ENCODE measurements at regions not wholly inside any gene's neighbourhood (a gene's known extent, or its start where the extent isn't known, plus 50 kb on each side); places are given as distances from the start of the nearest gene placed in this dataset.

DNA sequence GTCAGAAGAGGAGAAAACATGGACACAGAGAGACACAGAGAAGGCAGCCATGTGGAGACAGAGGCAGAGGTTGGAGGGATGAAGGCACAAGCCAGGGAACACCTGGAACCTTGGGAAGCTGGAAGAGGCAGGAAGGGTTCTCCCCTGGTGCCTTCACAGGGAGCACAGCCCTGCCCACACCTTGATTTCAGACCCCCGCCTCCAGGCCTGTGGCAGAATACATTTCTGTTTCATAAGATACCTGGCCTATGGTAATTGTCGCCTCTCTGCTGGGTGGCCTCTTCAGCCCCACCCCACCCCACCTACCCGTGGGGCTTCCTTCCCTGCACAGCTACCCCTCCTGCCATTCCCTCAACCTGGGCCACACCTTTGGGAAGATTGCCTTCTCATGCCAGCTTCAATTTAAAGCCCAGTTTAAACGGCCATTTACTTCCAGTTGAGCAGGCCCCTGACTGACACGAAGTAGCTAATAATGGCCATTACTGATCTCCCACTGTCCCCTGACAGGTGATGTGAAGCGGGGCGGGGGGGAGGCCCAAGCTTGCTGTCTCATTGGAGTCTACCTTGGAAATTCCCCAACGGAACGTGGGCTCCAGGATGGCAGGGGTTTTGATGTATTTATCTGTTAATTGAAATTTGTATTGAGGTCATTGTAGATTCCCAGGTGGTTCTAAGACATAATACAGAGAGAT is 291.7 kb upstream of the FOXF1 start:
- TF ChIP-seq, protein P1, sequence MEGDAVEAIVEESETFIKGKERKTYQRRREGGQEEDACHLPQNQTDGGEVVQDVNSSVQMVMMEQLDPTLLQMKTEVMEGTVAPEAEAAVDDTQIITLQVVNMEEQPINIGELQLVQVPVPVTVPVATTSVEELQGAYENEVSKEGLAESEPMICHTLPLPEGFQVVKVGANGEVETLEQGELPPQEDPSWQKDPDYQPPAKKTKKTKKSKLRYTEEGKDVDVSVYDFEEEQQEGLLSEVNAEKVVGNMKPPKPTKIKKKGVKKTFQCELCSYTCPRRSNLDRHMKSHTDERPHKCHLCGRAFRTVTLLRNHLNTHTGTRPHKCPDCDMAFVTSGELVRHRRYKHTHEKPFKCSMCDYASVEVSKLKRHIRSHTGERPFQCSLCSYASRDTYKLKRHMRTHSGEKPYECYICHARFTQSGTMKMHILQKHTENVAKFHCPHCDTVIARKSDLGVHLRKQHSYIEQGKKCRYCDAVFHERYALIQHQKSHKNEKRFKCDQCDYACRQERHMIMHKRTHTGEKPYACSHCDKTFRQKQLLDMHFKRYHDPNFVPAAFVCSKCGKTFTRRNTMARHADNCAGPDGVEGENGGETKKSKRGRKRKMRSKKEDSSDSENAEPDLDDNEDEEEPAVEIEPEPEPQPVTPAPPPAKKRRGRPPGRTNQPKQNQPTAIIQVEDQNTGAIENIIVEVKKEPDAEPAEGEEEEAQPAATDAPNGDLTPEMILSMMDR (IDR thresholded peaks at IDR 0.05): no peak
- no peaks in the 10 kb centered on the region for H3K9me3 ChIP-seq
- no peaks in the 10 kb centered on the region for H3K4me1 ChIP-seq (ENCODE audit: control insufficient read depth in 1 of 2, insufficient read depth in 1 of 2, low read depth in 1 of 2, low read length in 1 of 2)
- H3K27ac ChIP-seq: no peak overlapping the region
- H3K4me3 ChIP-seq (ENCODE audit: low read depth in 1 of 2, low read length in 1 of 2): no peak overlapping the region
- no peaks in the 10 kb centered on the region for H3K36me3 ChIP-seq
- peaks cover 26% of the 10 kb centered on the region for H3K27me3 ChIP-seq

DNA sequence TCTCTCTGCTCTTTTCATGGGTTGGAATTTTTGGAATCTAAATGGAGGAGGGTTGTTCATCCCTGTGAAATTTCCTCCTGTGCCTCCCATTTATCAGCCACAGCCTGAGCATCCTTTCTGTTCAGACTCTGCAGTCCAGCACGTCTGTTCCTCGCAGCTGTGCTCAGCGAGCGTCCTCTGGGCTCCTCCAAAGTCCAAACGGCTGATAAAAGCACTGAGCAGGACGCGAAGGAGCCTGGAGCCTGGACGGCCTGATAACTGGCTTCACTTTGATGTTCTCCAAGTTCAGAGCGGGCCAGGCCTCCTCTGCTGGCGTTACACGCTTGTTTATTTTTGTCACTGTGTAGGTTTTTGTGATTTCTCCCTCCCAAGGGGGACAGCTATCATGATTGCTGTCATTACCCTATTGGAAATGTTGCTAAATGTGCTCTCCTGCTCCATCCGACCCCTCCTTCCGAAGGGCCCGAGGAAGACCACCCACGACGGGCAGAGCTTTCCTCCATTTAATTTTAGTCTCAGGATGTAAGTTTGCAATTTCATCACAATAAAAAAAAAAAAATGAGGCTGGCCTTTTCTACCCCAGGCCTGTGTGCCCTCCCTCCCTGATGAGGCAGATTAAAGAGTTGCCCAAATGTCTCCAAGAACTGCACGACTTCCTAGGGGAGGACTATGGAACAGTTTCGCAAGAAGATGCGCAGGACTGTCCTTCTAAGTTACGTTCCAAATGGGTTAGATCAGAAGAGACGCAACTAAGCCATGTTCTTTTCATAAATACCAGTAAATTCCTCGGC is 290.5 kb upstream of the FOXF1 start:
- no peaks in the 10 kb centered on the region for H3K9me3 ChIP-seq
- H3K36me3 ChIP-seq: no peaks in the 10 kb centered on the region
- TF ChIP-seq, protein P1 (IDR thresholded peaks at IDR 0.05): no peak
- no peak overlapping the region for H3K27ac ChIP-seq
- no peaks in the 10 kb centered on the region for H3K4me1 ChIP-seq (ENCODE audit: control insufficient read depth in 1 of 2, insufficient read depth in 1 of 2, low read depth in 1 of 2, low read length in 1 of 2)
- no peak overlapping the region for H3K4me3 ChIP-seq (ENCODE audit: low read depth in 1 of 2, low read length in 1 of 2)
- H3K27me3 ChIP-seq: peaks cover 29% of the 10 kb centered on the region

DNA sequence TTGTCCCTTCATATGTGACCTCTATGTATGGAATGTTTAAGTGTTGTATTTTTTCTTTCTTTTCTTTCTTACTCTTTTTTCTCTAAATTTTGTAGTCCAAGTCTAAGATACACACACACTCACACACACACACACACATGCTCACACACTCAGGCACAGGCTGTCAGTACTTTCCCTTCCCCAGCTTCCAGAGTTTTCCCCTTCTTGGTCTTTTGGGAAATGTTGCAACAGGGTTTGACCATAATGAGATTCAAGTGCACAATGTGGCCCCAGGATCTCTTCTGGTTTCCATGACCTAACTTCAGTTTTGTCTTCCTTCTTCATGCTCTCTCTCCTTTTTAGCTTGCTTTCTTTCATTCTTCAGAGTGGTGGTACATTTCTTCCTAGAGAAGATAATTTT is 289.8 kb upstream of the FOXF1 start:
- Histone ChIP-seq H3K27me3 (peaks cover 29% of the 10 kb centered on the region), H3K9me3 (no peaks in the 10 kb centered on the region), H3K4me1 (ENCODE audit: control insufficient read depth in 1 of 2, insufficient read depth in 1 of 2, low read depth in 1 of 2, low read length in 1 of 2) (no peaks in the 10 kb centered on the region), H3K36me3 (no peaks in the 10 kb centered on the region), H3K27ac (no peak overlapping the region), H3K4me3 (ENCODE audit: low read depth in 1 of 2, low read length in 1 of 2) (no peak overlapping the region)
- TF ChIP-seq, protein P1 (IDR thresholded peaks at IDR 0.05): no peak

DNA sequence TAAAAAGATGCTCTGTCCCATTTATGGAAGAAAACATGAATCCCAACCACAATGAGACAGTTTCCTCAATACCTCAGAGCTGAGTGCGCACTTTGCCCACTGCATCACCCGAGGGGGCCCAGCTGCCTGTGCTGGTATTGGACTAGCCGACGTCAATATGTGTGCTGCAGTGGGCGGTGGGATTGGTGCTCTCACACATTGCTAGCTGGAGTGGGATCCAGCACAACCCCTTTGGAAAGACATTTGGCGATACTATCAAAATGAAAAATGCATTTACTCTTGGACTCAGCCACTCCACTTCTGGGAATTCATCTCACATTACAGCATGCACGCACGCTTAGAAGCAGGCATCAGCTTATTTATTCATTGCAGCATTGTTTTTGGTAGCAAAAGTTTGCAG is 289.2 kb upstream of the FOXF1 start:
- H3K4me1 ChIP-seq (ENCODE audit: control insufficient read depth in 1 of 2, insufficient read depth in 1 of 2, low read depth in 1 of 2, low read length in 1 of 2): no peaks in the 10 kb centered on the region
- no peak overlapping the region for H3K4me3 ChIP-seq (ENCODE audit: low read depth in 1 of 2, low read length in 1 of 2)
- H3K36me3 ChIP-seq: no peaks in the 10 kb centered on the region
- H3K27ac ChIP-seq: no peak overlapping the region
- no peaks in the 10 kb centered on the region for H3K9me3 ChIP-seq
- TF ChIP-seq, protein P1 (IDR thresholded peaks at IDR 0.05): no peak
- H3K27me3 ChIP-seq: peaks cover 29% of the 10 kb centered on the region

DNA sequence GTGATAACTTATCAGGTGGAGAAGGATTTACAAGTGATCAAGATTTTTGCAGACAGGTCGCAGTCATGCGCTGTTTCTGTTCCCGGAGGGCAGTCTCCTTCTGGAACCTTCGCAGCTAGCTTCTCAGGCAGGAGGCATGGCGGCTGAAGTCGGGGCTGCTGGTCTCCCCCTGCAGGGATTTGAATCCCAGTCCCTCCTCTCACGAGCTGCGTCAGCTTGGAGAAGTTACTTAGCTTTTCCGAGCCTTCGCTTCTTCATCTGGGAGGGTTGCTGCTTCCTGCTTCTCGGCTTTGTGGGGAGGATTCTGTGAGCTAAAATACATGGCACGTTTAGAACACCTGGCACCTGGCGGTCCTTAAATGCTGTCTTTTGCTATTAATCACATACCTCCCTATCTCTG is 287.8 kb upstream of the FOXF1 start:
- H3K27me3 ChIP-seq: peaks cover 36% of the 10 kb centered on the region
- H3K9me3 ChIP-seq: no peaks in the 10 kb centered on the region
- H3K4me1 ChIP-seq (ENCODE audit: control insufficient read depth in 1 of 2, insufficient read depth in 1 of 2, low read depth in 1 of 2, low read length in 1 of 2): no peaks in the 10 kb centered on the region
- TF ChIP-seq, protein P1 (IDR thresholded peaks at IDR 0.05): no peak
- H3K4me3 ChIP-seq (ENCODE audit: low read depth in 1 of 2, low read length in 1 of 2): no peak overlapping the region
- no peak overlapping the region for H3K27ac ChIP-seq
- H3K36me3 ChIP-seq: no peaks in the 10 kb centered on the region

Data from neutrophil (primary cell).